Liver (tissue), 3 donors: ENCODE measurements at regions not wholly inside any gene's neighbourhood (a gene's known extent, or its start where the extent isn't known, plus 50 kb on each side); places are given as distances from the start of the nearest gene placed in this dataset.

Source experiments
- CTCF ChIP-seq: fragments of 150-350 bp; IDR thresholded peaks from 2 replicates; pipeline ENCODE4 v1.5.1; 2017; ENCODE audit warnings: improper control_type of control experiment, low read depth, low read length; ENCODE audit not compliant: missing input control
- MAX ChIP-seq: IDR thresholded peaks from 2 replicates; pipeline ENCODE4 v1.6.1; 2016; ENCODE audit warnings: antibody characterized with exemption
- RXRA ChIP-seq, 2 donors: IDR thresholded peaks; 2 replicates each; pipeline ENCODE4 v1.6.1; 2017 to 2018; ENCODE audit warnings: antibody characterized with exemption in 2 of 2, mild to moderate bottlenecking in 1 of 2
- SP1 ChIP-seq: IDR thresholded peaks from 2 replicates; pipeline ENCODE4 v1.6.1; 2018; ENCODE audit warnings: antibody characterized with exemption, mild to moderate bottlenecking
- YY1 ChIP-seq: IDR thresholded peaks from 2 replicates; pipeline ENCODE4 v1.6.1; 2016; ENCODE audit warnings: antibody characterized with exemption, mild to moderate bottlenecking
- ZBTB33 ChIP-seq: IDR thresholded peaks from 2 replicates; pipeline ENCODE4 v1.6.1; 2016; ENCODE audit warnings: antibody characterized with exemption
- donor health status: healthy.
- donor health status: healthy.

- TF ChIP-seq CTCF (no peak), RXRA (IDR thresholded peaks at IDR 0.05) (no peak), ZBTB33 (no peak), MAX (no peak), YY1 (no peak), SP1 (no peak)
Measured at GRCh38 chr10:64312876-64313275, 791.7 kb downstream of the REEP3 start.
